ENCODE measurements at regions not wholly inside any gene's neighbourhood (a gene's known extent, or its start where the extent isn't known, plus 50 kb on each side); places are given as distances from the start of the nearest gene placed in this dataset.

GRCh38 chr4:20504146-20504545 is 196.1 kb upstream of the PACRGL start:
- in situ Hi-C loops (cut with MboI; ENCODE audit: low sequenced_read_pairs), result no loop called here

- in situ Hi-C loops (cut with MboI; ENCODE audit: low sequenced_read_pairs), result no loop called here
These were observed 194.3 kb upstream of the PACRGL start for GRCh38 chr4:20505927-20506326.

DNA sequence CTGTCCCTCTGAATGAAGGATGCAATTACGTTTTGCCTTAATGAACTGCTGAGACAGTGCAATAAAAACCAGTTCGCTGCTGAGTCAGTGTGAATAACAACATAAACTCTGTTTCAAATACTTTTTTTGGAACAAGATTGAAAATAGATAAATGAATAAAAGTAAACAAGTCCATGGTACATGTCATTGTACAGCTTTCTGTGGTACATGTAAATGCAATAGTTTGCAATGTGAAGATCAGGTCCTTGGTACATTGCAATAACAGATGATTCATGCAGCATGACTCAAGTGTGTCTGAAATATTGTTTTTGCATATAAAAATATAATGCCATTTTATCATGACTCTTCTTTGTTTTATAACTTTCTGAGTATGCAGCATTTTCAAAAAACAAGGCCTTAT is 193.4 kb upstream of the PACRGL start:
- in situ Hi-C loops (cut with MboI; ENCODE audit: low sequenced_read_pairs), result no loop called here

DNA sequence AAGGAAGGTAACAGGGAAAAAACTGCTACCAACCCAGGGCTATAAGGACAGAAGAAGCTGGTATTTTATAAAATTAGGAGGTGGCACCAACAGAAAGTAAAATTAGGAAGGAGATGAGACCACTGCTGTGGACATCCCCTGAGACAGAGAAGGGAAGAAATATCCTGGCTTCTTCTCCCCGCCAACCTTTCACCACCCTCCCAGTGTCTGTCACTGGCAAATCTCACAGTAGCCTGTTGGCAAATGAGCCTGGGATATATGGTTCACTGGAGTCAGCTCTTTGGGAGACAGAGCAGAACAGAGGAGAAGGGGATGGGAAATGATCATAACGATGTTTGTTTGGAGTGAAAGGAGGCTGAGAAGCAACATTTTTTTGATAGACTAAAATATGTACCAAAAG is 190.9 kb upstream of the PACRGL start:
- in situ Hi-C loops (cut with MboI; ENCODE audit: low sequenced_read_pairs), result no loop called here

DNA sequence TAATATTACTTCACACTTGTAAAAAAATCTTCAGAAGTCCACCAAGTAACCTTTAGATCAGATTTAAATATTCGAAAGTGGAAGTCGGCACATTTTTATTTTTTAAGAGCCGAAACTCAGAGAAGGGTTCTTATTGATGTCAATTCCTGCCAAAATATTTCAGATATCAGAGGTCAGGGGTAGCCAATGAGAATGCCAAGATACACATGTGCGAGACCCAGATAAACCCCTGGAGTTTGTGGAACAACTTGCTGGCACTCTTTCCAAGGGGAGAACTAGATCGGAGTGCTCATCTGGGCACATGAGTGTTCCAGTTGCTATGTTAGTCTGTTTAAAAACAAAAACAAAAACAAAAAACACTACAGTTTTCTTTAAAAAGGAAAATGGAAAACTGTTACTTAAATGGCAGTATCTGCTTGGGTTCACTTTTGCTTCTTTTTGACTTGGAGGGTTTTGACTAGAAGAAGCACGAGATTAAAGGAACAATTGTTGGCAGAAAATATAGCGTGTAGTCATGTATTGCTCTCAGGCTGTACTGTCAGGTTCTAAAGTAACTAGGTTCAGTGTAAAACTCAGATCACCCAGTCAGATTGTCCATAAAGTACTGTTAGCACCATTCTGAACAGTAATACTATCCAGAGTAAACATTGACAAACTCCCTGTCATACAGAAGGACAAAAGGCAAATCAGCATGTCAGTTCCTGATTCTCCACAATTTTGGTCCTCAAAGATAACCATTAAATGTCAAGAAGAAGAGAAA is 188.0 kb upstream of the PACRGL start:
- in situ Hi-C loops (cut with MboI; ENCODE audit: low sequenced_read_pairs), result no loop called here

- in situ Hi-C loops (cut with MboI; ENCODE audit: low sequenced_read_pairs), result no loop called here
These were observed 187.3 kb upstream of the PACRGL start for GRCh38 chr4:20512985-20513384.

DNA sequence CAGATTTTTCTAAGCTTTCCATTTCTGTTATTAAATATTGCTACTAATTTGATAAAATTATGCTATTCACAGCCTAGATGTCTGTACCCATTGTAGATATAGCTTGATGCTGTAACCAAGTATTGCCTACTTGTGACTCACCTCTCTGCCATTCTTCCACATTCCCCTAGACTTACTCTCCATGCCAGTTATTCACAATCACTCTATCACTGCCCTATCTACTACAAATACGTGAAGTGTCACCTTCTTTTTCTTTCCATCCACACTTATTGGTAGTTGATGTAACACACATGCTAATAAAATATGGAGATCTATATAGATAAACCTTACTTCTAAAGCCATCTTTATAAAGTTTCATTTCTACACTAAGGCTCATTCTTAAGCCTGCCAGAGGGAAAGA is 179.4 kb upstream of the PACRGL start:
- in situ Hi-C loops (cut with MboI; ENCODE audit: low sequenced_read_pairs), result no loop called here

DNA sequence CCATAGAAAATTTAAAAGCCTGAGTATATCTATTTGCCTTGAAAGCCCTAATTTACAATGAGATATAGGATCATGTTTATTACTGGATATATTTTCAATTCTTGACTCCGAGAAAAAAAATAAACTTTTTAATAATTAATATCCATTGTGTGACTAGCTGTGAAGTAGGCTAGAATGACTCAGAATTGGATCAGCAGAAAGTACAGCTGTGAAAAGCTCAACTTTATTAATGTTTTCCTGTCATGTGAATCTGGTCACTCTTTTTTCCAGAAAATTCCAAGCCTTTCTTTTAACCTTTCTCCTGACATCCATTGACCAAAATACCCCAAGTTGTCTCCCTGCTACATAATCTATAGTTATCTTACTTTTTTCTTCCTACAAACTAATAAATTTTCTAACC is 171.8 kb upstream of the PACRGL start:
- in situ Hi-C loops (cut with MboI; ENCODE audit: low sequenced_read_pairs), result no loop called here

DNA sequence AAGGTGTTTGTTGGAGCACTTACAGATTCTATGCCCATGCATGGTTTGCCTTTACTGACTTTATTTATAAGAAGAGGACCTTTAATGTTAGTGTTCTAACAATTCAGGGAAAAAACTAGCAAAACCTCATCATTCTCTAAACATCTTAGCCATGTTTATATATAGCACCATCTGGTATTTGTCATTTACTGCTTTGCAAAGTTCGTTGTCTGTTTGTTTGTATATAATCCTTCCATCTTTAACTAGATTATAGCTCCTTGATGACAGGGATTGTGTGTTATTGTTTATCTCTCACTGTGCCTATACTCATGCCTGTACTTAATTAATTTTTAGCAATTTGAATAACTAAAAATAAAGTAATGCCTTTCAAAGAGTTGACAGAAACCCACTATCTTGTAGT is 170.6 kb upstream of the PACRGL start:
- in situ Hi-C loops (cut with MboI; ENCODE audit: low sequenced_read_pairs), result no loop called here

DNA sequence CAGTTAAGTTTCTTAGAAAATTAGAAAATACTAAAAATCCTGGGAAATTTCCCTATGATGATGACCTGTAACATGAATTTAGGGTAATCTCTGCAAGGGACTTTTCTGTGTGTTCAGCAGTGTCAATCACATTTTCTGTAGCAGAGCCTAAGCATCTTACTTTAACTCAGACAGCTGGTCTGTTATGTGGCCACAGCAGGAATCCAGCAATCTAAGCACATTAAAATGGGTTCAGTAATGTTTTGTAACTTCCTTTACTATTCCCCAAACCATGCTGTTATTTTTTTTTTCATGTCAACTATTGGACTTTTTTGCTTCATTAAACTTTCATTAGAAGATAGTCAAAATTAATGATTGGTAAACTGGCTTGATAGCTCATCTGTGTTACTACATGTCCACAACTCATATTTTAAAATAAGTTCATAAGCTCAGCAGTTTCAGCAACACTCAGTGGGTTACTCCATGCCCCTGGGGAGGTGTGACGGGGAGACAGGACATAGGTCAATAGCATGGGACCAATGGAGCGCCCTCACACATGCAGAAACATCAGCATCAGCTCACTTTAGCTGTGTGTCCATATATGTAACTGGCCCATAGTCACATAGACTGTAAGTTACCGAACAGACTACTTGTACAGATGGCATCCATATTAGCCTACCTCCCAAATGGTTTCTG is 168.0 kb upstream of the PACRGL start:
- in situ Hi-C loops (cut with MboI; ENCODE audit: low sequenced_read_pairs), result no loop called here

DNA sequence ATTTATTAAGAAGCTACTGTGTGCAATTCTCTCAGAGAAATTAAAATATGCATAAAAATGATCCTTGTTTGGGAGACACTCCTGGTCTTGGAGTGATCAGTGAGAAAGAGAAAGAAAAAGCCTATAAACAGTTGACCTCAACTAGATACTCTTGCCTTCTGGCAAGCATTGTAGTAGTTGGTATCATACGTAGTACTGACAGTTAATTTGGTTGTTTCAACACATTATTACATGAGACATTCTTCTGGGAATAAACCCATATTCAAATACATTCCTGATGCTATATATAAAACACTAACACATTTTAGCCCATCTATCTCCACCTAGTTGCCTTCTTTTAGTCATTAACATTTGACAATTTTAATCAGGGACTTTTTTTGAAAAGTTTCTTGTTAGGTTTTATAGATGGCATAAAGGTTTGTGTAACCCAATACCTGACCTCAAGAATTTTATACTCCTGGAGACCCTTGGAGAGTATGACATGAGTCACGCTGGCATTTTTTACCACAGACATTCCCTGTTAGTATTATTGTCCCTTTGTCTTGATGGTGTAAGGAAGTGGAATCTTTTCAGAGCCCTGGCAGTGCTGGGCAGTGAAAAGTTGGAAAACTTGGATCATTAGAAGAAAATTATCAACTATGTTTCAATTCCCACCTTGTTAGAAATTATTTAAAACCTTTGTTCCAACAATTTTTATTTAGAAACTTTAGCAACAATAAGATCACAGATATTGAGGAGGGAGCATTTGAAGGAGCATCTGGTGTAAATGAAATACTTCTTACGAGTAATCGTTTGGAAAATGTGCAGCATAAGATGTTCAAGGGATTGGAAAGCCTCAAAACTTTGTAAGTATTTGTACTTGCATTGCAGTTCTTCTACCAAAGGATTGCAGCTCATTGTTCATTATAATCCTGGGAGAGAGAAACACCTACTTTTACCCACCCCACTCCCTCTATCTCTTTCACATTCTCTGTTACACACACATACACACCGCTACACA is 167.1 kb upstream of the PACRGL start:
- in situ Hi-C loops (cut with MboI; ENCODE audit: low sequenced_read_pairs), result no loop called here

DNA sequence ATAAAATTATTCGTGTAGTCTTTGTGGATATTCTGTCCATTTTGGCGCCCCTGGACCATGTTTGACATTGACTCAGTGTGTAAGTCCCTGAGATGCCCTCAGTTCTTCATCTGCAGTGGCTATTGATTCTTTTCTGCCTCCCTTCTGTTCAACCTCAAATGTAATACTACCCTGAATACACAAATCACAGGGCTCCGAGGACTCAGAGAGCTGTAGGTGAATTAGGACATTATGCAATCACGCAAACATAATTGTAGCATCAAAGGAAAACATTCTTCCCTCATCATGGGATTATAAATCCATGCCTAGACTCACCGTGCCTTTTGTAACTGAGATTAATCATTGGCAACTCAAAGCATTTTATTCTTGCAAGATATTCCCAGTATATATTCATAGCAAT is 161.4 kb upstream of the PACRGL start:
- in situ Hi-C loops (cut with MboI; ENCODE audit: low sequenced_read_pairs), result no loop called here

DNA sequence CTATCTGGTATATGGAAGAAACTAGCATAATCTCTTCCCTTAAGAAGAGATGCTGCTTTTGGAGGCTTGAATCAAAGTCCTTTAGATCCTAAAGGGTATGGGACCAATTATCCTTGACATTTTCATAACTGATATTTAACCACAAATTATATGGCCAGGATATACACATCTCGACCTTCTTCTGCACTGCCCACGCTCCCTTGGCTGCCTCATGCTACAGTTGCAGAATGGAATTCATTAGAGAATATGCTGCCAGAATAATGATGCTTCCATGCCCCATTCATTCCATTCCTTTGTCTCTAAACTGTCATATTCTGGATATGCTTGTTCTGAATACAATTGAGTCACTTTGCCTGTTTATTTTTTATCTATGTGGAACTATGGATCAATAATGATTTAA is 157.1 kb upstream of the PACRGL start:
- in situ Hi-C loops (cut with MboI; ENCODE audit: low sequenced_read_pairs), result no loop called here

DNA sequence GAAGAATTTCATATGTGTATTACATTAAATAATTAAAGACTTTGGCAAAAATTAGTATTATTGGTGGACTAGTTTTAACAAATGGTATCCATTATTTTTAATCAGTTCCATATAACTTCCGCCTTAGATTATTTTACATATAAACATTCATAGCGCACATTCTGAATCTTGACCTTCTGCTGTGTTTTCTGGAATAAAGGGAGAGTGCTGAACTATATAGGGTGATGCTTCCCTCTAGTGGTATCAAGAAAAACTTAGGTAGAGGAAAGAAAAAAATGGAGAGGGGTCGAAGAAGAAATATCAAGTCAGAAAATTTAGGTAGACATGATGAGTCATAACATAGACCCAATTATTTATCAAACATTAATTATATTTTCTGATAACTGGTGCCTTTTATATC is 155.6 kb upstream of the PACRGL start:
- in situ Hi-C loops (cut with MboI; ENCODE audit: low sequenced_read_pairs), result no loop called here

GRCh38 chr4:20552004-20552403 is 148.3 kb upstream of the PACRGL start:
- in situ Hi-C loops (cut with MboI; ENCODE audit: low sequenced_read_pairs), result no loop called here

DNA sequence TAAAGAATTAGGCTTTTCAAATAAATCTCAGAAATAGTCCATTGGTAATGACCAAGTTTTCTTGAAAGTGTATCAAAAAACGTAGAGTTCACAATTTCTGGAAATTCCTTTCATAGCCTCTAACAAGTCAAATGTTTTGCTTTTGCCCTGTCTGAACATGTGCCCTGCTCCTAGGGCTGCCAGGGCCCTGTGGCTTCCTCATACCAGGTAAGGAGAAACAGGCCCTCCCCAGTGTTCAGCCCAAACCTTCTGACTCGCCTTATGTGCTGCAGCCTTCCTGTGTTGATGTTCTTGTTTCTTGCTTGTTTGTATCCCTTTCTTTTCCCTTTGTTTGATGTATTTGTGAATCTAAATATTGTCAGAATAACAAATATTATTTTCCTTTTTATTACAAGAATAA is 146.1 kb upstream of the PACRGL start:
- in situ Hi-C loops (cut with MboI; ENCODE audit: low sequenced_read_pairs), result no loop called here

GRCh38 chr4:20565075-20565721 is 135.1 kb upstream of the PACRGL start:
- in situ Hi-C loops (cut with MboI; ENCODE audit: low sequenced_read_pairs), result no loop called here

DNA sequence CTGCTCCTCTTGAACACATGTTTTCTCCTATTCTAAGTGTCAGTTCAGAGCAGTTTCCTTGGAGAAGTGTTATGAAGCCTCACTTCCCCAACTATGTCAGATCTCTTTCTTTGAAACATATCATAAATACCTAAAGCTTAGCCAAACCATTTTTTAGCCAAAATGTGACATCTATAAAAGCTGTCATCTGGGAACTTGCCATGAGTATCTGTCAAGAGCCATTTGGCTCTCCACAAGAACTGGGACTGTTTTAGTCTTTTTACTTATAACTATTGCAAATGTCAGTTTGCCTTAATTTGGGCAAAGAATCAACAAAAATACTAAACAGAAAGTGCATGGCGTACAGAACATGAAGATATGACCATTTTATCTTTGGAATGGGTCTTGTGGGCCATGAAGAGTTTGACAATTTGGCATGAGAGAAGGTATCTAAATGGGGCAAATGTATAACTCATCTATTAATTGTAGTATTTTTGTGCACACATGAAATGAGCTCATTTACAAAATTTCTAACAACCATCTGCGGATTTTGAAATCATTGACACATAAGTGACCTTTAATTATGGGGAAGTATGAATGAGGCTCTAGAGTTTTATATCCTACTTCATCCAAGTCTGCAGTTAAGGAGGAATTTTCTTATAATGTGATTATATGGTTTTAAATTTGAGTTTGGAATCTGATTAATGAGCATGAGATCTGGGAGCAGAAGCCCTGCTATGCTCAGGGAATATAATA is 129.1 kb upstream of the PACRGL start:
- in situ Hi-C loops (cut with MboI; ENCODE audit: low sequenced_read_pairs), result no loop called here

- in situ Hi-C loops (cut with MboI; ENCODE audit: low sequenced_read_pairs), result no loop called here
These were observed 127.3 kb upstream of the PACRGL start for GRCh38 chr4:20572976-20573375.

DNA sequence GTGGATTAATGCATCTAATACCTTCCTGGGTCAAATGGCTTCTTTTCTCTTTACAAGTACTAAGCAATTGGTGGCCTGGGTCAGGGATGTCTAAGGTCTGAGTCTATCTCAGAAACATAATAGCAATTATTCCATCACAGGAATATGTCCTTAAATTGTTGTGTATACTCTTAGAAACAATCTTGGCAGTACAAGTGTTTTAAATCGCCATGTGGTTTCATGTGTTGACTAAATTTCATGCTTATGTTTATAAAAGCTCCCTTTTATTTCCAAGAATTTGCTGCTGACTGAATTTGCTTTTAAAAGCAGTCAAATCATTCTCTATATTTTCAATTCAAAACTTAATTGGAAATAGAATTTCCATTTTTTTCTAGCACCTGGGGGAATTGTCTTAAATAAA is 125.3 kb upstream of the PACRGL start:
- in situ Hi-C loops (cut with MboI; ENCODE audit: low sequenced_read_pairs), result no loop called here
